ENCODE measurements at regions not wholly inside any gene's neighbourhood (a gene's known extent, or its start where the extent isn't known, plus 50 kb on each side); places are given as distances from the start of the nearest gene placed in this dataset.

GRCh38 chr4:170162416-170162815 is 72.7 kb upstream of the AADAT start:
- no peak for TF ChIP-seq CTCF (IDR thresholded peaks at IDR 0.05)
- TF ChIP-seq POLR2A (IDR thresholded peaks at IDR 0.05) = no peak

Data from testis (tissue), 2 donors.